Parathyroid adenoma (tissue), 2 donors: ENCODE measurements at regions not wholly inside any gene's neighbourhood (a gene's known extent, or its start where the extent isn't known, plus 50 kb on each side); places are given as distances from the start of the nearest gene placed in this dataset.

Experiments used
- H2AFZ ChIP-seq: fragments of 300-600 bp; sonication (generic); one replicate; pipeline ENCODE4 v1.7.0; 2017; ENCODE audit warnings: antibody characterized with exemption, mild to moderate bottlenecking
- H3K27ac ChIP-seq: fragments of 300-600 bp; sonication (generic); one replicate; pipeline ENCODE4 v1.7.0; 2017
- H3K27me3 ChIP-seq: fragments of 300-600 bp; sonication (generic); one replicate; pipeline ENCODE4 v1.7.0; 2017; ENCODE audit warnings: low read length; ENCODE audit not compliant: control insufficient read depth, insufficient read depth
- H3K36me3 ChIP-seq: fragments of 300-600 bp; sonication (generic); one replicate; pipeline ENCODE4 v1.7.0; 2017; ENCODE audit warnings: low read length; ENCODE audit not compliant: control insufficient read depth, insufficient read depth
- H3K4me1 ChIP-seq: fragments of 300-600 bp; sonication (generic); one replicate; pipeline ENCODE4 v1.7.0; 2017; ENCODE audit warnings: control low read depth
- H3K4me2 ChIP-seq: fragments of 300-600 bp; sonication (generic); one replicate; pipeline ENCODE4 v1.7.0; 2017; ENCODE audit warnings: low read length
- H3K4me3 ChIP-seq: fragments of 300-600 bp; sonication (generic); one replicate; pipeline ENCODE4 v1.7.0; 2017; ENCODE audit warnings: low read depth, low read length
- H3K79me2 ChIP-seq: fragments of 300-600 bp; sonication (generic); one replicate; pipeline ENCODE4 v1.7.0; 2017; ENCODE audit warnings: control low read depth
- H3K9ac ChIP-seq: fragments of 300-600 bp; sonication (generic); one replicate; pipeline ENCODE4 v1.7.0; 2017; ENCODE audit warnings: mild to moderate bottlenecking
- H3K9me3 ChIP-seq: fragments of 300-600 bp; sonication (generic); one replicate; pipeline ENCODE4 v1.7.0; 2017; ENCODE audit warnings: low read length; ENCODE audit not compliant: control insufficient read depth
- TF ChIP-seq, protein P1 (sequence below): fragments of 300-600 bp; sonication (generic); IDR thresholded peaks from one replicate; pipeline ENCODE4 v1.7.0; 2017; ENCODE audit warnings: antibody characterized with exemption, mild to moderate bottlenecking
- donor health status: primary hyperparathyroidism.

- no peak overlapping the region for H3K27ac ChIP-seq
- H3K9me3 ChIP-seq = no peaks in the 10 kb centered on the region
- H3K27me3 ChIP-seq = no peaks in the 10 kb centered on the region
- no peak overlapping the region for H2AFZ ChIP-seq
- TF ChIP-seq, protein P1, sequence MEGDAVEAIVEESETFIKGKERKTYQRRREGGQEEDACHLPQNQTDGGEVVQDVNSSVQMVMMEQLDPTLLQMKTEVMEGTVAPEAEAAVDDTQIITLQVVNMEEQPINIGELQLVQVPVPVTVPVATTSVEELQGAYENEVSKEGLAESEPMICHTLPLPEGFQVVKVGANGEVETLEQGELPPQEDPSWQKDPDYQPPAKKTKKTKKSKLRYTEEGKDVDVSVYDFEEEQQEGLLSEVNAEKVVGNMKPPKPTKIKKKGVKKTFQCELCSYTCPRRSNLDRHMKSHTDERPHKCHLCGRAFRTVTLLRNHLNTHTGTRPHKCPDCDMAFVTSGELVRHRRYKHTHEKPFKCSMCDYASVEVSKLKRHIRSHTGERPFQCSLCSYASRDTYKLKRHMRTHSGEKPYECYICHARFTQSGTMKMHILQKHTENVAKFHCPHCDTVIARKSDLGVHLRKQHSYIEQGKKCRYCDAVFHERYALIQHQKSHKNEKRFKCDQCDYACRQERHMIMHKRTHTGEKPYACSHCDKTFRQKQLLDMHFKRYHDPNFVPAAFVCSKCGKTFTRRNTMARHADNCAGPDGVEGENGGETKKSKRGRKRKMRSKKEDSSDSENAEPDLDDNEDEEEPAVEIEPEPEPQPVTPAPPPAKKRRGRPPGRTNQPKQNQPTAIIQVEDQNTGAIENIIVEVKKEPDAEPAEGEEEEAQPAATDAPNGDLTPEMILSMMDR = no peak
- no peaks in the 10 kb centered on the region for H3K79me2 ChIP-seq
- H3K4me3 ChIP-seq = no peak overlapping the region
- no peaks in the 10 kb centered on the region for H3K4me1 ChIP-seq
- no peak overlapping the region for H3K4me2 ChIP-seq
- no peak overlapping the region for H3K9ac ChIP-seq
- no peaks in the 10 kb centered on the region for H3K36me3 ChIP-seq
Measured at GRCh38 chr5:92991581-92992067, 589.4 kb downstream of the NR2F1-AS1 start.

GRCh38 chr5:92990771-92991170 lies 590.2 kb downstream of the NR2F1-AS1 start:
- Histone ChIP-seq H3K4me2 (no peak overlapping the region), H3K27me3 (no peaks in the 10 kb centered on the region), H3K9me3 (no peaks in the 10 kb centered on the region), H3K79me2 (no peaks in the 10 kb centered on the region), H3K27ac (no peak overlapping the region), H3K9ac (no peak overlapping the region), H3K36me3 (no peaks in the 10 kb centered on the region), H3K4me1 (no peaks in the 10 kb centered on the region), H3K4me3 (no peak overlapping the region), H2AFZ (no peak overlapping the region)
- TF ChIP-seq, protein P1 = no peak

- H2AFZ ChIP-seq = no peak overlapping the region
- no peak overlapping the region for H3K4me2 ChIP-seq
- no peaks in the 10 kb centered on the region for H3K4me1 ChIP-seq
- H3K36me3 ChIP-seq = no peaks in the 10 kb centered on the region
- TF ChIP-seq, protein P1 = no peak
- H3K27ac ChIP-seq = no peak overlapping the region
- no peaks in the 10 kb centered on the region for H3K9me3 ChIP-seq
- no peak overlapping the region for H3K4me3 ChIP-seq
- no peak overlapping the region for H3K9ac ChIP-seq
- no peaks in the 10 kb centered on the region for H3K79me2 ChIP-seq
- no peaks in the 10 kb centered on the region for H3K27me3 ChIP-seq
Measured at GRCh38 chr5:92981001-92981400, 600.0 kb downstream of the NR2F1-AS1 start.

DNA sequence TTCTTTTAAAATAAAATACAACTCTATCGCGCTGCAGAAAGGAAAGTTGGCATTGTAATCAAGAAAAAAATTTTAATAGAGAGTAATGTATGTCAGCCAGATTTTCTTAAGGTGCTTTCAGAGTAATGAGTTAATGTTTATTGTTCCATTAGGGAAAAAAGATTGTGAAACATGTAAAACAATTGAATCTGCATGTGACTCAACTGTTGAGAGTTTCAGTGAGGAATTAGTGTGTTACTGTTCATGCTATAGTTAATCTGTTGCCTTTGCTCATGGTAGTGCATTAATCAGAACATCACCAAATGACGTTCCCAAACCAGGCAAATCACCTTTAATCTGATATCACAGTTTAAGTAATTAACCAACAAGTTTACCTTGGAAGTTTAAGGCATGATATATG lies 600.5 kb downstream of the NR2F1-AS1 start:
- Histone ChIP-seq H3K4me3 (no peak overlapping the region), H3K9ac (no peak overlapping the region), H3K4me1 (no peaks in the 10 kb centered on the region), H3K27ac (no peak overlapping the region), H3K4me2 (no peak overlapping the region), H3K9me3 (no peaks in the 10 kb centered on the region), H2AFZ (no peak overlapping the region), H3K79me2 (no peaks in the 10 kb centered on the region), H3K27me3 (no peaks in the 10 kb centered on the region), H3K36me3 (no peaks in the 10 kb centered on the region)
- TF ChIP-seq, protein P1 = no peak

GRCh38 chr5:92979716-92980115 lies 601.3 kb downstream of the NR2F1-AS1 start:
- no peaks in the 10 kb centered on the region for H3K4me1 ChIP-seq

More at GRCh38 chr5:92979716-92980115, 601.3 kb downstream of the NR2F1-AS1 start:
- Histone ChIP-seq H3K4me2 (no peak overlapping the region), H2AFZ (no peak overlapping the region), H3K27me3 (no peaks in the 10 kb centered on the region), H3K9me3 (no peaks in the 10 kb centered on the region), H3K4me3 (no peak overlapping the region), H3K36me3 (no peaks in the 10 kb centered on the region), H3K79me2 (no peaks in the 10 kb centered on the region), H3K27ac (no peak overlapping the region), H3K9ac (no peak overlapping the region)
- TF ChIP-seq, protein P1 = no peak
